GM19351 (cell line): ENCODE measurements at regions not wholly inside any gene's neighbourhood (a gene's known extent, or its start where the extent isn't known, plus 50 kb on each side); places are given as distances from the start of the nearest gene placed in this dataset.
"Not testable (repeated sequence)": the region's sequence is repeated elsewhere in the genome, so short reads cannot be mapped to it uniquely, and the experiment has no call there.

Experiments
- ATAC-seq: cut with Tn5 transposase; IDR thresholded peaks from one replicate; pipeline ENCODE4 v1.9.1; 2021; ENCODE audit warnings: mild to moderate bottlenecking, moderate library complexity; ENCODE audit not compliant: unreplicated experiment

- not testable (repeated sequence) for ATAC-seq
Measured at GRCh38 chr5:6241056-6241455, 137.3 kb downstream of the MED10 start.

- peak; percentile 91 for ATAC-seq
Measured at GRCh38 chr5:6236858-6237481, 141.4 kb downstream of the MED10 start.

GRCh38 chr5:6236170-6236793, 142.1 kb downstream of the MED10 start:
- no peak for ATAC-seq

- no peak for ATAC-seq
Measured at GRCh38 chr5:6235726-6236125, 142.6 kb downstream of the MED10 start.

- no peak for ATAC-seq
Measured at GRCh38 chr5:6228257-6229250, 149.8 kb downstream of the MED10 start.

GRCh38 chr5:6225121-6225607, 153.2 kb downstream of the MED10 start:
- ATAC-seq: no peak

- ATAC-seq: no peak
Measured at GRCh38 chr5:6224406-6224805, 153.9 kb downstream of the MED10 start.

- ATAC-seq: no peak
Measured at GRCh38 chr5:6222899-6223298, 155.4 kb downstream of the MED10 start.

GRCh38 chr5:6222121-6222520, 156.2 kb downstream of the MED10 start:
- no peak for ATAC-seq

GRCh38 chr5:6221141-6221626, 157.2 kb downstream of the MED10 start:
- no peak for ATAC-seq

GRCh38 chr5:6220346-6221088, 157.8 kb downstream of the MED10 start:
- ATAC-seq: no peak

- ATAC-seq: no peak
Measured at GRCh38 chr5:6218517-6218916, 159.8 kb downstream of the MED10 start.

GRCh38 chr5:6218116-6218515, 160.2 kb downstream of the MED10 start:
- no peak for ATAC-seq

GRCh38 chr5:6216471-6217075, 161.8 kb downstream of the MED10 start:
- no peak for ATAC-seq

- no peak for ATAC-seq
Measured at GRCh38 chr5:6215891-6216290, 162.5 kb downstream of the MED10 start.

- ATAC-seq: no peak
Measured at GRCh38 chr5:6212244-6212643, 166.1 kb downstream of the MED10 start.

GRCh38 chr5:6206501-6206900, 171.8 kb downstream of the MED10 start:
- ATAC-seq: no peak

- ATAC-seq: peak; percentile 90
Measured at GRCh38 chr5:6202968-6203365, 175.4 kb downstream of the MED10 start.

GRCh38 chr5:6202149-6202967, 176.0 kb downstream of the MED10 start:
- ATAC-seq: peak; percentile 74
